SK-N-SH (cell line): ENCODE measurements at regions not wholly inside any gene's neighbourhood (a gene's known extent, or its start where the extent isn't known, plus 50 kb on each side); places are given as distances from the start of the nearest gene placed in this dataset.

Experiments
- CTCF ChIA-PET: fragments of 300-600, 350-600 bp; formaldehyde crosslinking; extraction: SDS; loops from one replicate; lab custom pipeline; 2021; lab: Yijun Ruan, JAX
- POLR2A ChIA-PET: fragments of 350-600 bp; sonication (Branson Sonifier 250); formaldehyde crosslinking; extraction: SDS; loops from one replicate; lab custom pipeline; 2020; ENCODE audit warnings: antibody characterized with exemption, inconsistent platforms; lab: Yijun Ruan, JAX
- DNase-seq: peaks from one replicate; pipeline ENCODE4 v3.0.0; 2012
- H2AFZ ChIP-seq: fragments of 200-600 bp; sonication (generic); 2 replicates; pipeline ENCODE4 v1.8.1; 2016; ENCODE audit warnings: antibody characterized with exemption, mild to moderate bottlenecking, low read depth
- H3F3A ChIP-seq: fragments of 200-600 bp; sonication (generic); replicated peaks from 2 replicates; pipeline ENCODE3; 2016; ENCODE audit warnings: antibody characterized with exemption, mild to moderate bottlenecking; ENCODE audit not compliant: insufficient read depth
- H3K27ac ChIP-seq, 2 experiments: fragments of 200-500 bp in 1 of 2; fragments of 200-600 bp in 1 of 2; sonication (Bioruptor generic) in 1 of 2; sonication (generic), shearing (Covaris generic) in 1 of 2; 2 replicates each; pipeline versions ENCODE4 v1.5.1 to v1.6.1; 2014 to 2016; ENCODE audit warnings: low read depth in 2 of 2, inconsistent platforms in 1 of 2, low read length in 1 of 2, mild to moderate bottlenecking in 1 of 2, mixed read lengths in 1 of 2
- H3K27me3 ChIP-seq: fragments of 200-600 bp; sonication (generic), shearing (Covaris generic); 2 replicates; pipeline ENCODE4 v1.6.1; 2016; ENCODE audit warnings: mixed run types; ENCODE audit not compliant: insufficient read depth
- H3K36me3 ChIP-seq, 2 experiments: fragments of 200-500 bp in 1 of 2; fragments of 200-600 bp in 1 of 2; sonication (Bioruptor generic) in 1 of 2; sonication (generic) in 1 of 2; replicated peaks in 1 of 2; 2 replicates each; pipeline versions ENCODE3 to v1.5.1; 2014 to 2016; ENCODE audit warnings: low read length in 1 of 2, mild to moderate bottlenecking in 1 of 2; ENCODE audit not compliant: insufficient read depth in 2 of 2, control insufficient read depth in 1 of 2
- H3K4me1 ChIP-seq, 2 experiments: fragments of 200-500 bp in 1 of 2; fragments of 200-600 bp in 1 of 2; sonication (Bioruptor generic) in 1 of 2; sonication (generic), shearing (Covaris generic) in 1 of 2; 2 replicates each; pipeline versions ENCODE4 v1.5.1 to v1.6.1; 2014 to 2016; ENCODE audit warnings: low read depth in 1 of 2, low read length in 1 of 2, mixed run types in 1 of 2; ENCODE audit not compliant: insufficient read depth in 2 of 2, control insufficient read depth in 1 of 2
- H3K4me2 ChIP-seq: fragments of 200-600 bp; sonication (generic), shearing (Covaris generic); 2 replicates; pipeline ENCODE4 v1.6.1; 2017; ENCODE audit warnings: mixed run types
- H3K4me3 ChIP-seq, 2 experiments: fragments of 200-500 bp in 1 of 2; fragments of 200-600 bp in 1 of 2; sonication (Bioruptor generic) in 1 of 2; sonication (generic), shearing (Covaris generic) in 1 of 2; 2 replicates each; pipeline versions ENCODE4 v1.5.1 to v1.8.1; 2014 to 2016; ENCODE audit warnings: low read depth in 2 of 2, inconsistent platforms in 1 of 2, low read length in 1 of 2, mild to moderate bottlenecking in 1 of 2, mixed read lengths in 1 of 2, moderate library complexity in 1 of 2
- H3K79me2 ChIP-seq: fragments of 200-600 bp; sonication (generic); 2 replicates; pipeline ENCODE4 v1.8.1; 2017; ENCODE audit warnings: mild to moderate bottlenecking; ENCODE audit not compliant: insufficient read depth
- H3K9ac ChIP-seq: fragments of 200-600 bp; sonication (generic); 2 replicates; pipeline ENCODE4 v1.6.1; 2017; ENCODE audit warnings: mixed run types
- H3K9me2 ChIP-seq: fragments of 200-600 bp; sonication (generic); 2 replicates; pipeline ENCODE4 v1.6.1; 2017; ENCODE audit warnings: mixed run types
- H3K9me3 ChIP-seq: fragments of 200-600 bp; sonication (generic); 2 replicates; pipeline ENCODE4 v1.6.1; 2017; ENCODE audit warnings: mixed run types, mild to moderate bottlenecking, moderate library complexity
- H4K20me1 ChIP-seq: fragments of 200-600 bp; sonication (generic); 2 replicates; pipeline ENCODE4 v1.6.1; 2017; ENCODE audit warnings: mild to moderate bottlenecking, mixed run types; ENCODE audit not compliant: insufficient read depth
- CHD2 ChIP-seq: fragments of 150-350 bp; IDR thresholded peaks from 2 replicates; pipeline ENCODE4 v1.6.1; 2018; ENCODE audit warnings: low read length; ENCODE audit not compliant: partially characterized antibody
- ELF1 ChIP-seq: IDR thresholded peaks from 2 replicates; pipeline ENCODE4 v1.4.0; 2012
- EP300 ChIP-seq, 2 experiments: IDR thresholded peaks; 2 replicates each; pipeline versions ENCODE4 v1.4.0 to v1.6.1; 2012; ENCODE audit warnings: borderline replicate concordance in 1 of 2, low read depth in 1 of 2, low read length in 1 of 2
- EZH2phosphoT487 ChIP-seq: fragments of 200-600 bp; sonication (generic); IDR thresholded peaks from 2 replicates; pipeline ENCODE4 v1.6.1; 2017; ENCODE audit warnings: low read depth, mixed run types, mild to moderate bottlenecking, antibody characterized with exemption, moderate library complexity, borderline replicate concordance
- GABPA ChIP-seq: IDR thresholded peaks from 2 replicates; pipeline ENCODE4 v1.4.0; 2012; ENCODE audit warnings: low read depth, mild to moderate bottlenecking
- JUND ChIP-seq: IDR thresholded peaks from 2 replicates; pipeline ENCODE4 v1.4.0; 2012
- MXI1 ChIP-seq: IDR thresholded peaks from 2 replicates; pipeline ENCODE4 v1.6.1; 2012; ENCODE audit warnings: mild to moderate bottlenecking, low read depth, low read length, improper control_type of control experiment
- RFX5 ChIP-seq: IDR thresholded peaks from 2 replicates; pipeline ENCODE4 v1.6.1; 2012; ENCODE audit warnings: mild to moderate bottlenecking, improper control_type of control experiment, low read length
- SIN3A ChIP-seq: IDR thresholded peaks from 2 replicates; pipeline ENCODE4 v1.6.1; 2012; ENCODE audit warnings: low read depth, mild to moderate bottlenecking, low read length, moderate library complexity, borderline replicate concordance
- SMC3 ChIP-seq: IDR thresholded peaks from 2 replicates; pipeline ENCODE4 v1.6.1; 2012; ENCODE audit warnings: low read depth, low read length, improper control_type of control experiment
- TAF1 ChIP-seq: IDR thresholded peaks from 2 replicates; pipeline ENCODE4 v1.6.1; 2012; ENCODE audit warnings: low read depth, mild to moderate bottlenecking, low read length, moderate library complexity, borderline replicate concordance
- USF1 ChIP-seq: IDR thresholded peaks from 2 replicates; pipeline ENCODE4 v1.4.0; 2012; ENCODE audit warnings: low read depth, borderline replicate concordance
- USF2 ChIP-seq: fragments of 150-350 bp; IDR thresholded peaks from 2 replicates; pipeline ENCODE4 v1.6.1; 2017; ENCODE audit warnings: antibody characterized with exemption, low read length, low read depth, borderline replicate concordance
- WGBS: methylation state at CpG from one replicate; pipeline ENCODE4 v1.1.6; 2017; ENCODE audit warnings: low lambda C conversion rate; 5-methylcytosine and 5-hydroxymethylcytosine counted together
- TF ChIP-seq, protein P1 (sequence below): fragments of 200-600 bp; sonication (generic); IDR thresholded peaks from 2 replicates; pipeline ENCODE4 v1.6.1; 2017; ENCODE audit warnings: antibody characterized with exemption, mild to moderate bottlenecking, moderate library complexity
- TF ChIP-seq, protein P2 (sequence below): IDR thresholded peaks from 2 replicates; pipeline ENCODE4 v1.4.0; 2012; ENCODE audit warnings: low read depth, borderline replicate concordance
- TF ChIP-seq, protein P3 (sequence below): IDR thresholded peaks from 2 replicates; pipeline ENCODE4 v1.4.0; 2012; ENCODE audit warnings: low read depth
- TF ChIP-seq, protein P4 (sequence below): fragments of 150-350 bp; IDR thresholded peaks from 2 replicates; pipeline ENCODE4 v1.6.1; 2016; ENCODE audit warnings: mild to moderate bottlenecking, low read depth, low read length

GRCh38 chr11:94241896-94242295 lies 62.5 kb upstream of the IZUMO1R start:
- H2AFZ ChIP-seq: no peak overlapping the region
- H3K4me2 ChIP-seq: no peak overlapping the region
- H3K9me3 ChIP-seq: peaks cover 4% of the 10 kb centered on the region; the same call in 1 of the 2 replicates
- ChIA-PET POLR2A (no interaction called here), CTCF (no interaction called here)
- no peak for TF ChIP-seq EZH2phosphoT487
- no peak for TF ChIP-seq JUND
- TF ChIP-seq, protein P1, sequence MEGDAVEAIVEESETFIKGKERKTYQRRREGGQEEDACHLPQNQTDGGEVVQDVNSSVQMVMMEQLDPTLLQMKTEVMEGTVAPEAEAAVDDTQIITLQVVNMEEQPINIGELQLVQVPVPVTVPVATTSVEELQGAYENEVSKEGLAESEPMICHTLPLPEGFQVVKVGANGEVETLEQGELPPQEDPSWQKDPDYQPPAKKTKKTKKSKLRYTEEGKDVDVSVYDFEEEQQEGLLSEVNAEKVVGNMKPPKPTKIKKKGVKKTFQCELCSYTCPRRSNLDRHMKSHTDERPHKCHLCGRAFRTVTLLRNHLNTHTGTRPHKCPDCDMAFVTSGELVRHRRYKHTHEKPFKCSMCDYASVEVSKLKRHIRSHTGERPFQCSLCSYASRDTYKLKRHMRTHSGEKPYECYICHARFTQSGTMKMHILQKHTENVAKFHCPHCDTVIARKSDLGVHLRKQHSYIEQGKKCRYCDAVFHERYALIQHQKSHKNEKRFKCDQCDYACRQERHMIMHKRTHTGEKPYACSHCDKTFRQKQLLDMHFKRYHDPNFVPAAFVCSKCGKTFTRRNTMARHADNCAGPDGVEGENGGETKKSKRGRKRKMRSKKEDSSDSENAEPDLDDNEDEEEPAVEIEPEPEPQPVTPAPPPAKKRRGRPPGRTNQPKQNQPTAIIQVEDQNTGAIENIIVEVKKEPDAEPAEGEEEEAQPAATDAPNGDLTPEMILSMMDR: no peak
- no peak for DNase-seq
- H3K36me3 ChIP-seq: no peaks in the 10 kb centered on the region
- no peak overlapping the region for H3K4me3 ChIP-seq
- H3F3A ChIP-seq: no peaks in the 10 kb centered on the region
- H3K9me2 ChIP-seq: no peaks in the 10 kb centered on the region
- 5% methylated on average over 2 of the region's 2 CpGs for WGBS
- H3K27ac ChIP-seq: no peak overlapping the region
- no peaks in the 10 kb centered on the region for H3K79me2 ChIP-seq
- H3K27me3 ChIP-seq: no peaks in the 10 kb centered on the region
- H4K20me1 ChIP-seq: no peaks in the 10 kb centered on the region
- H3K4me1 ChIP-seq: no peaks in the 10 kb centered on the region
- H3K9ac ChIP-seq: no peak overlapping the region

DNA sequence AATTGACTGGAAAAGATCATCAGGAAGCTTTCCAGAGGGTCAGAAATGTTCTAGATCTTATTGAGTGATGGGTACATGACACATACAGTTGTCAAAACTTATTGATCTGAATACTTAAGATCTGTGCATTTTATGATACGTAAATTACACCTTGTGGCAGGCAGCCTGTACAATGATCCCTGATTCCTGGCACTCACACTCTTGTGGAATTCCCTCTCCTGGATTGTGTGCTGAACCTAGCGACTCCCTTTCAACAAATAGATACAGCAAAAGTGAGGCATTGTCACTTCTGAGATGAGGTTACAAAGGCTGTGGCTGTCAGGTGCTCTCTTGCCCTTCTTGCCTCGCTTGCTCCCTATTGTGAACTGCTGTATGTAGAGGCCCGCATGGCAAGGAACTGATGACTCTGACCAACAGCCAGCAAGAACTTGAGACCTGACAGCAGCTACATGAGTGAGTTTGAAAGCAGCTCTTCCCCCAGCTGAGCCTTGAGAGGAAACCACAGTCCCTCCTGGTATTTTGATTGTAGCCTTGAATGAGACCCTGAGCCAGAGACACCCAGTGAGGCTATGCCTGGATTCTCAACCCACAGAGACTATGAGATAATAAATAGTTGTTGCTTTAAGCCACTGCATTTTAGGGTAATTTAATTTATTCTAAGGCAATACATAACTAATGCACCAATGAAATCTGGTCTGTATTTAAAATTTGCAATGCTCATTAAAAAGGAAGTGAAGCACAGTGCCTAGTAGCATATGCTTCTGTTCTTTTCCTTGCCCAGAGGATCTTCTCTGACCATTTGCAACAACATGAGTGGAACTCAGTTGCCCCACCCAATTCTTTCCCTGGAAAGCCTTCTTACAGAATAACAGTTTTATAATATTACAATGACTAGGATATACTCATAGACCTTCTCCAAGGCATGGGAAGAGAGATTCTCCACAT lies 60.5 kb upstream of the IZUMO1R start:
- 7% methylated on average over 4 of the region's 4 CpGs for WGBS
- Histone ChIP-seq H3F3A (no peaks in the 10 kb centered on the region), H2AFZ (no peak overlapping the region), H3K27me3 (no peaks in the 10 kb centered on the region), H3K4me3 (no peak overlapping the region), H3K4me1 (no peaks in the 10 kb centered on the region), H3K79me2 (no peaks in the 10 kb centered on the region), H3K27ac (no peak overlapping the region), H3K9me2 (no peaks in the 10 kb centered on the region), H4K20me1 (no peaks in the 10 kb centered on the region), H3K36me3 (no peaks in the 10 kb centered on the region), H3K9ac (no peak overlapping the region), H3K9me3 (0 out of 2 replicates have a peak, but pooled peaks cover under 1% of the 10 kb centered on the region), H3K4me2 (no peak overlapping the region)
- no peak for DNase-seq
- ChIA-PET POLR2A (no interaction called here), CTCF (no interaction called here)
- TF ChIP-seq RFX5 (no peak), USF1 (no peak), SMC3 (no peak), TAF1 (no peak), USF2 (no peak), EP300 (IDR thresholded peaks at IDR 0.05; ENCODE audit: borderline replicate concordance in 1 of 2, low read depth in 1 of 2, low read length in 1 of 2) (no peak), CHD2 (no peak), SIN3A (no peak), GABPA (no peak), ELF1 (no peak), MXI1 (no peak)
- TF ChIP-seq, protein P2, sequence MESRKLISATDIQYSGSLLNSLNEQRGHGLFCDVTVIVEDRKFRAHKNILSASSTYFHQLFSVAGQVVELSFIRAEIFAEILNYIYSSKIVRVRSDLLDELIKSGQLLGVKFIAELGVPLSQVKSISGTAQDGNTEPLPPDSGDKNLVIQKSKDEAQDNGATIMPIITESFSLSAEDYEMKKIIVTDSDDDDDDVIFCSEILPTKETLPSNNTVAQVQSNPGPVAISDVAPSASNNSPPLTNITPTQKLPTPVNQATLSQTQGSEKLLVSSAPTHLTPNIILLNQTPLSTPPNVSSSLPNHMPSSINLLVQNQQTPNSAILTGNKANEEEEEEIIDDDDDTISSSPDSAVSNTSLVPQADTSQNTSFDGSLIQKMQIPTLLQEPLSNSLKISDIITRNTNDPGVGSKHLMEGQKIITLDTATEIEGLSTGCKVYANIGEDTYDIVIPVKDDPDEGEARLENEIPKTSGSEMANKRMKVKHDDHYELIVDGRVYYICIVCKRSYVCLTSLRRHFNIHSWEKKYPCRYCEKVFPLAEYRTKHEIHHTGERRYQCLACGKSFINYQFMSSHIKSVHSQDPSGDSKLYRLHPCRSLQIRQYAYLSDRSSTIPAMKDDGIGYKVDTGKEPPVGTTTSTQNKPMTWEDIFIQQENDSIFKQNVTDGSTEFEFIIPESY: no peak
- TF ChIP-seq, protein P3, sequence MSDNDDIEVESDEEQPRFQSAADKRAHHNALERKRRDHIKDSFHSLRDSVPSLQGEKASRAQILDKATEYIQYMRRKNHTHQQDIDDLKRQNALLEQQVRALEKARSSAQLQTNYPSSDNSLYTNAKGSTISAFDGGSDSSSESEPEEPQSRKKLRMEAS: no peak
- TF ChIP-seq, protein P4, sequence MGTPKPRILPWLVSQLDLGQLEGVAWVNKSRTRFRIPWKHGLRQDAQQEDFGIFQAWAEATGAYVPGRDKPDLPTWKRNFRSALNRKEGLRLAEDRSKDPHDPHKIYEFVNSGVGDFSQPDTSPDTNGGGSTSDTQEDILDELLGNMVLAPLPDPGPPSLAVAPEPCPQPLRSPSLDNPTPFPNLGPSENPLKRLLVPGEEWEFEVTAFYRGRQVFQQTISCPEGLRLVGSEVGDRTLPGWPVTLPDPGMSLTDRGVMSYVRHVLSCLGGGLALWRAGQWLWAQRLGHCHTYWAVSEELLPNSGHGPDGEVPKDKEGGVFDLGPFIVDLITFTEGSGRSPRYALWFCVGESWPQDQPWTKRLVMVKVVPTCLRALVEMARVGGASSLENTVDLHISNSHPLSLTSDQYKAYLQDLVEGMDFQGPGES: no peak
